HG02610 (cell line): ENCODE measurements at regions not wholly inside any gene's neighbourhood (a gene's known extent, or its start where the extent isn't known, plus 50 kb on each side); places are given as distances from the start of the nearest gene placed in this dataset.

Source experiments
- ATAC-seq: cut with Tn5 transposase; IDR thresholded peaks from one replicate; pipeline ENCODE4 v1.9.1; 2021; ENCODE audit warnings: mild to moderate bottlenecking, moderate library complexity; ENCODE audit not compliant: unreplicated experiment

- ATAC-seq: no peak
Measured at GRCh38 chr2:134152045-134153010, 101.5 kb upstream of the MGAT5 start.

- no peak for ATAC-seq
Measured at GRCh38 chr2:134153294-134153880, 100.5 kb upstream of the MGAT5 start.

GRCh38 chr2:134154246-134154645, 99.6 kb upstream of the MGAT5 start:
- peak; percentile 76 for ATAC-seq

- ATAC-seq: peak; percentile 66
Measured at GRCh38 chr2:134155134-134155533, 98.7 kb upstream of the MGAT5 start.

- no peak for ATAC-seq
Measured at GRCh38 chr2:134158295-134158694, 95.6 kb upstream of the MGAT5 start.

- ATAC-seq: no peak
Measured at GRCh38 chr2:134161170-134161547, 92.7 kb upstream of the MGAT5 start.

GRCh38 chr2:134163336-134163735, 90.5 kb upstream of the MGAT5 start:
- no peak for ATAC-seq

GRCh38 chr2:134164306-134164705, 89.6 kb upstream of the MGAT5 start:
- ATAC-seq: no peak

GRCh38 chr2:134167015-134167414, 86.9 kb upstream of the MGAT5 start:
- ATAC-seq: no peak

- ATAC-seq: peak; percentile 85
Measured at GRCh38 chr2:134169788-134170187, 84.1 kb upstream of the MGAT5 start.

- ATAC-seq: no peak
Measured at GRCh38 chr2:134170294-134170693, 83.6 kb upstream of the MGAT5 start.

- no peak for ATAC-seq
Measured at GRCh38 chr2:134170700-134171099, 83.2 kb upstream of the MGAT5 start.

GRCh38 chr2:134173338-134174016, 80.4 kb upstream of the MGAT5 start:
- ATAC-seq: no peak

- ATAC-seq: no peak
Measured at GRCh38 chr2:134174711-134175110, 79.2 kb upstream of the MGAT5 start.

- no peak for ATAC-seq
Measured at GRCh38 chr2:134175834-134176233, 78.0 kb upstream of the MGAT5 start.

- no peak for ATAC-seq
Measured at GRCh38 chr2:134177351-134177931, 76.4 kb upstream of the MGAT5 start.

GRCh38 chr2:134178138-134178877, 75.6 kb upstream of the MGAT5 start:
- peak; percentile 42 for ATAC-seq

- peak; percentile 53 for ATAC-seq
Measured at GRCh38 chr2:134181219-134181618, 72.7 kb upstream of the MGAT5 start.

GRCh38 chr2:134183679-134184078, 70.2 kb upstream of the MGAT5 start:
- ATAC-seq: no peak

- ATAC-seq: no peak
Measured at GRCh38 chr2:134185639-134186038, 68.2 kb upstream of the MGAT5 start.
